SK-N-SH treated with all-trans-retinoic acid at 6 μM for 48 hours (cell line): ENCODE measurements at regions not wholly inside any gene's neighbourhood (a gene's known extent, or its start where the extent isn't known, plus 50 kb on each side); places are given as distances from the start of the nearest gene placed in this dataset.

Experiments
- ATAC-seq: fragments of 200-7000 bp; cut with Tn5 transposase; 3 replicates; pipeline ENCODE4 v1.9.1; 2020; ENCODE audit warnings: mild to moderate bottlenecking, moderate library complexity
- ARNTL ChIP-seq: fragments of 450-650 bp; formaldehyde crosslinking; IDR thresholded peaks from 2 replicates; pipeline ENCODE4 v1.5.0; 2020; ENCODE audit warnings: low read depth, mild to moderate bottlenecking, moderate library complexity, borderline replicate concordance
- BACH2 ChIP-seq: fragments of 250-450 bp; sonication (Bioruptor Pico); IDR thresholded peaks from 2 replicates; pipeline ENCODE4 v1.9.0; 2021; ENCODE audit warnings: mild to moderate bottlenecking, borderline replicate concordance
- CREB5 ChIP-seq: fragments of 250-450 bp; sonication (Bioruptor Pico); IDR thresholded peaks from 2 replicates; pipeline ENCODE4 v1.5.1; 2020; ENCODE audit warnings: low read depth, mild to moderate bottlenecking, moderate library complexity
- CSDC2 ChIP-seq: fragments of 250-450 bp; sonication (Bioruptor Pico); IDR thresholded peaks from 2 replicates; pipeline ENCODE4 v1.5.0; 2020; ENCODE audit warnings: mild to moderate bottlenecking, moderate library complexity
- CSRNP3 ChIP-seq: fragments of 250-450 bp; sonication (Bioruptor Pico); IDR thresholded peaks from 2 replicates; pipeline ENCODE4 v1.5.1; 2021; ENCODE audit warnings: mild to moderate bottlenecking, moderate library complexity
- ESRRG ChIP-seq: fragments of 250-450 bp; sonication (Bioruptor Pico); IDR thresholded peaks from 2 replicates; pipeline ENCODE4 v1.6.1; 2021; ENCODE audit warnings: mild to moderate bottlenecking
- GLIS3 ChIP-seq: fragments of 250-450 bp; sonication (Bioruptor Pico); IDR thresholded peaks from 2 replicates; pipeline ENCODE4 v1.5.0; 2020; ENCODE audit warnings: mild to moderate bottlenecking, moderate library complexity
- ISL1 ChIP-seq: fragments of 250-450 bp; sonication (Bioruptor Pico); IDR thresholded peaks from 2 replicates; pipeline ENCODE4 v2.1.2; 2022; ENCODE audit warnings: mild to moderate bottlenecking, moderate library complexity
- OSR1 ChIP-seq: fragments of 250-450 bp; sonication (Bioruptor Pico); IDR thresholded peaks from 2 replicates; pipeline ENCODE4 v1.8.0; 2022; ENCODE audit warnings: moderate library complexity, mild to moderate bottlenecking, inconsistent platforms
- PATZ1 ChIP-seq: fragments of 250-450 bp; sonication (Bioruptor Pico); IDR thresholded peaks from 2 replicates; pipeline ENCODE4 v1.8.0; 2020; ENCODE audit warnings: mild to moderate bottlenecking, moderate library complexity, borderline replicate concordance
- POU6F1 ChIP-seq: fragments of 250-450 bp; sonication (Bioruptor Pico); IDR thresholded peaks from 2 replicates; pipeline ENCODE4 v1.8.0; 2021; ENCODE audit warnings: low read depth, mild to moderate bottlenecking, moderate library complexity, borderline replicate concordance
- PPARA ChIP-seq: fragments of 250-450 bp; sonication (Bioruptor Pico); IDR thresholded peaks from 2 replicates; pipeline ENCODE4 v1.5.0; 2020; ENCODE audit warnings: mild to moderate bottlenecking, borderline replicate concordance
- RARB ChIP-seq: fragments of 250-450 bp; sonication (Bioruptor Pico); IDR thresholded peaks from 2 replicates; pipeline ENCODE4 v1.8.0; 2021; ENCODE audit warnings: mild to moderate bottlenecking, moderate library complexity
- SNAI2 ChIP-seq: fragments of 250-450 bp; sonication (Bioruptor Pico); IDR thresholded peaks from 2 replicates; pipeline ENCODE4 v1.5.0; 2020; ENCODE audit warnings: mild to moderate bottlenecking, moderate library complexity
- TCF4 ChIP-seq: fragments of 250-450 bp; sonication (Bioruptor Pico); IDR thresholded peaks from 2 replicates; pipeline ENCODE4 v1.8.0; 2021; ENCODE audit warnings: mild to moderate bottlenecking, moderate library complexity, borderline replicate concordance
- TOX ChIP-seq: fragments of 250-450 bp; sonication (Bioruptor Pico); IDR thresholded peaks from 2 replicates; pipeline ENCODE4 v1.8.0; 2021; ENCODE audit warnings: mild to moderate bottlenecking, moderate library complexity, borderline replicate concordance
- TSHZ2 ChIP-seq: fragments of 250-450 bp; sonication (Bioruptor Pico); IDR thresholded peaks from 2 replicates; pipeline ENCODE4 v1.5.0; 2020; ENCODE audit warnings: mild to moderate bottlenecking, moderate library complexity
- ZC3H10 ChIP-seq: fragments of 250-450 bp; sonication (Bioruptor Pico); IDR thresholded peaks from 2 replicates; pipeline ENCODE4 v1.5.1; 2021; ENCODE audit warnings: mild to moderate bottlenecking, moderate library complexity
- ZFP3 ChIP-seq: fragments of 250-450 bp; sonication (Bioruptor Pico); IDR thresholded peaks from 2 replicates; pipeline ENCODE4 v1.5.0; 2020; ENCODE audit warnings: mild to moderate bottlenecking, moderate library complexity
- ZFP30 ChIP-seq: fragments of 450-650 bp; formaldehyde crosslinking; IDR thresholded peaks from 2 replicates; pipeline ENCODE4 v1.5.0; 2022; ENCODE audit warnings: mild to moderate bottlenecking, moderate library complexity
- ZNF565 ChIP-seq: fragments of 450-650 bp; formaldehyde crosslinking; conservative IDR thresholded peaks from 2 replicates; pipeline ENCODE4 v1.5.0; 2020; ENCODE audit warnings: low read depth, mild to moderate bottlenecking, moderate library complexity
- ZNF70 ChIP-seq: fragments of 450-650 bp; formaldehyde crosslinking; IDR thresholded peaks from 2 replicates; pipeline ENCODE4 v1.5.0; 2020; ENCODE audit warnings: mild to moderate bottlenecking, moderate library complexity
- ZNF8 ChIP-seq: fragments of 450-650 bp; formaldehyde crosslinking; IDR thresholded peaks from 2 replicates; pipeline ENCODE4 v1.5.0; 2020; ENCODE audit warnings: mild to moderate bottlenecking, moderate library complexity

- ATAC-seq = no peak
- TF ChIP-seq PPARA (CRISPR knock-in tag) = no peak
- no peak for TF ChIP-seq ZC3H10 (CRISPR knock-in tag)
- no peak for TF ChIP-seq TSHZ2 (CRISPR knock-in tag)
- no peak for TF ChIP-seq ARNTL
- no peak for TF ChIP-seq ZNF70
- no peak for TF ChIP-seq BACH2 (CRISPR knock-in tag)
- TF ChIP-seq RARB = no peak
- TF ChIP-seq TOX (CRISPR knock-in tag) = no peak
- TF ChIP-seq ISL1 = no peak
- no peak for TF ChIP-seq GLIS3 (CRISPR knock-in tag)
- no peak for TF ChIP-seq ZFP3 (CRISPR knock-in tag)
- no peak for TF ChIP-seq CSDC2
- TF ChIP-seq POU6F1 (CRISPR knock-in tag) = no peak
- TF ChIP-seq OSR1 (CRISPR knock-in tag) = no peak
- no peak for TF ChIP-seq ZNF8
- no peak for TF ChIP-seq ESRRG
- TF ChIP-seq CREB5 = no peak
- TF ChIP-seq PATZ1 (CRISPR knock-in tag) = no peak
- no peak for TF ChIP-seq TCF4
- TF ChIP-seq CSRNP3 (CRISPR knock-in tag) = no peak
Observed at GRCh38 chr2:34123996-34124785, 525.1 kb upstream of the FAM98A start.

- TF ChIP-seq RARB (no peak), OSR1 (CRISPR knock-in tag) (no peak), GLIS3 (CRISPR knock-in tag) (no peak)
- ATAC-seq = no peak
Observed at GRCh38 chr2:34121076-34121475, 522.0 kb upstream of the FAM98A start.

- no peak for ATAC-seq
- TF ChIP-seq RARB (no peak), PPARA (CRISPR knock-in tag) (no peak), GLIS3 (CRISPR knock-in tag) (no peak), SNAI2 (CRISPR knock-in tag) (no peak), ISL1 (no peak), ZNF8 (no peak), TOX (CRISPR knock-in tag) (no peak), ESRRG (no peak), ZC3H10 (CRISPR knock-in tag) (no peak), OSR1 (CRISPR knock-in tag) (no peak), PATZ1 (CRISPR knock-in tag) (no peak), ZNF70 (no peak), POU6F1 (CRISPR knock-in tag) (no peak), ZFP3 (CRISPR knock-in tag) (no peak), ZFP30 (CRISPR knock-in tag) (no peak), ZNF565 (CRISPR knock-in tag) (no peak)
Observed at GRCh38 chr2:34115076-34115475, 516.0 kb upstream of the FAM98A start.
